Right atrium auricular region (tissue), 2 donors: ENCODE measurements at regions not wholly inside any gene's neighbourhood (a gene's known extent, or its start where the extent isn't known, plus 50 kb on each side); places are given as distances from the start of the nearest gene placed in this dataset.

Experiments used
- DNase-seq: peaks from one replicate; pipeline ENCODE4 v3.0.0-alpha.2; 2019; ENCODE audit warnings: low spot score
- H3K27ac ChIP-seq, 2 donors: fragments of 200-600 bp; sonication (generic); 1 replicate in 1 of 2; 2 replicates in 1 of 2; pipeline ENCODE4 v1.5.1; 2016 to 2019
- H3K27me3 ChIP-seq, 2 donors: fragments of 200-600 bp; sonication (generic); one replicate each; pipeline versions ENCODE4 v1.5.1 to v1.6.0; 2017 to 2019
- H3K36me3 ChIP-seq: fragments of 200-600 bp; sonication (generic); one replicate; pipeline ENCODE4 v1.5.1; 2016
- H3K4me1 ChIP-seq, 2 donors: fragments of 200-600 bp; sonication (generic); one replicate each; pipeline versions ENCODE4 v1.5.1 to v1.6.0; 2017 to 2019
- H3K4me3 ChIP-seq, 2 donors: fragments of 200-600 bp; sonication (generic); 1 replicate in 1 of 2; 2 replicates in 1 of 2; pipeline ENCODE4 v1.5.1; 2017 to 2019; ENCODE audit warnings: mild to moderate bottlenecking in 1 of 2, moderate library complexity in 1 of 2
- H3K9me3 ChIP-seq, 2 donors: fragments of 200-600 bp; sonication (generic); one replicate each; pipeline ENCODE4 v1.5.1; 2019
- TF ChIP-seq, protein P1 (sequence below), 2 donors: fragments of 200-600 bp; sonication (generic); IDR thresholded peaks; one replicate each; pipeline ENCODE4 v1.5.1; 2019; ENCODE audit warnings: antibody characterized with exemption in 2 of 2

DNA sequence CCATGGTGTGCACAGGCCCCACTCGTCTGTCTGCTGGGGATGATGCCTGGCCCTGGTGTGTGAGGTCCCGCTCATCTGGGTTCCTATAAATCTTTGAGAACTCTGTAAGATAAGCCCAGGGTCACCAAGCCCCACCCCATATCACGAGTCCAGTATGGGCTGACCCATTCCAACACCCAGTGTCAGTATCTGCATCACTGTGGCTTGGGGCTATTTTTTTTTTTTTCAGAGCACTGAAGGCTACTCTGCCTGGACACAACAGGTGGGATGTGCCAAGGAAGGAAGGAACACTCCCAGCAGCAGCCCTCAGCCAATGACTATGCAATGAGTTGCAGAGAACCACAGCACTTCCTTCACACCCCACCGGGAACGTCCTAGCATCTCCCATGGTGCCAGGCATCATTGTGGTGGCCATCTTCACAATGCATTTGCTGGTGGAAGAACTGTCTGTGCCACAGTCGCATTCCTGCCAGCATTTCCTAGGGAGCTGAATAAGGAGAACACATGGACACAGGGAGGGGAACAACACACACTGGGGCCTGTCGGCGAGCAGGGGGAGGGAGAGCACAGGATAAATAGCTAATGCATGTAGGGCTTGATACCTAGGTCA lies 83.1 kb upstream of the TSHZ3 start:
- H3K4me1 ChIP-seq, result no peaks in the 10 kb centered on the region
- H3K4me3 ChIP-seq, result no peak overlapping the region
- DNase-seq, result no peak
- no peaks in the 10 kb centered on the region for H3K36me3 ChIP-seq
- no peaks in the 10 kb centered on the region for H3K9me3 ChIP-seq
- no peaks in the 10 kb centered on the region for H3K27me3 ChIP-seq
- TF ChIP-seq, protein P1, sequence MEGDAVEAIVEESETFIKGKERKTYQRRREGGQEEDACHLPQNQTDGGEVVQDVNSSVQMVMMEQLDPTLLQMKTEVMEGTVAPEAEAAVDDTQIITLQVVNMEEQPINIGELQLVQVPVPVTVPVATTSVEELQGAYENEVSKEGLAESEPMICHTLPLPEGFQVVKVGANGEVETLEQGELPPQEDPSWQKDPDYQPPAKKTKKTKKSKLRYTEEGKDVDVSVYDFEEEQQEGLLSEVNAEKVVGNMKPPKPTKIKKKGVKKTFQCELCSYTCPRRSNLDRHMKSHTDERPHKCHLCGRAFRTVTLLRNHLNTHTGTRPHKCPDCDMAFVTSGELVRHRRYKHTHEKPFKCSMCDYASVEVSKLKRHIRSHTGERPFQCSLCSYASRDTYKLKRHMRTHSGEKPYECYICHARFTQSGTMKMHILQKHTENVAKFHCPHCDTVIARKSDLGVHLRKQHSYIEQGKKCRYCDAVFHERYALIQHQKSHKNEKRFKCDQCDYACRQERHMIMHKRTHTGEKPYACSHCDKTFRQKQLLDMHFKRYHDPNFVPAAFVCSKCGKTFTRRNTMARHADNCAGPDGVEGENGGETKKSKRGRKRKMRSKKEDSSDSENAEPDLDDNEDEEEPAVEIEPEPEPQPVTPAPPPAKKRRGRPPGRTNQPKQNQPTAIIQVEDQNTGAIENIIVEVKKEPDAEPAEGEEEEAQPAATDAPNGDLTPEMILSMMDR (IDR thresholded peaks at IDR 0.05), result no peak
- H3K27ac ChIP-seq, result no peak overlapping the region

DNA sequence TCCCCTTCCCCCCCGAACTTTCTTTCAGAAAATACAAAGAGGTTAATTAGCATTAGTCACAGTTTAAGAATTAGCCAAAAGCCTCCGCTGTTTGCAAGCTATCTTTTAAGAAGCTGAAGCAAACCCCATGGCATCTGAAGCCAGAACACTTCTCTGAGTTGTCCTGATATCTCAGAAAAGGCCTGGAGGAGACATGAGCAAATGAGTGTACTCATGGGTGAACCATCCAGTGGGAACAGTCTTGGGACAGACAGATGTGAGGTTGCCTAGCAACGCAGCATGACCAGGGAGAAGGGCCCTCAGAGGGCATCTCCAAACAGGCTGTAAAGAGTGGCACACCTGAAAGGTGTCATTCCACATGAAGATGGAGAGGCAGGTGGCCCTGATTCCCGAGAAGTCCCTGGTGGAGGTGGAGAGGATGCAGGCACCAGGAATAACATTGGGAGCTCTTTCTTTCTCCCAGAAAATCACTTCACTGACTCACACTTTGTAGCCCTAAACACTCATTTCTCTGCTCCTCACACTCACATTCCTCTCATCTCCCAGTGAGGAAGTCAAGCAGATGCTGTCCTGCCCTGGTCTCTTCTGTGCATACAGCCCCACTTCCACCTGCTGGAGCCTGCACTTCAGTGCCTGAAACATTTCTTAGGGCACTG lies 87.0 kb upstream of the TSHZ3 start:
- peak; percentile 44 for DNase-seq
- Histone ChIP-seq H3K27me3 (no peaks in the 10 kb centered on the region), H3K4me1 (no peaks in the 10 kb centered on the region), H3K36me3 (no peaks in the 10 kb centered on the region), H3K27ac (no peak overlapping the region), H3K9me3 (no peaks in the 10 kb centered on the region), H3K4me3 (no peak overlapping the region)
- TF ChIP-seq, protein P1 (IDR thresholded peaks at IDR 0.05), result no peak

DNA sequence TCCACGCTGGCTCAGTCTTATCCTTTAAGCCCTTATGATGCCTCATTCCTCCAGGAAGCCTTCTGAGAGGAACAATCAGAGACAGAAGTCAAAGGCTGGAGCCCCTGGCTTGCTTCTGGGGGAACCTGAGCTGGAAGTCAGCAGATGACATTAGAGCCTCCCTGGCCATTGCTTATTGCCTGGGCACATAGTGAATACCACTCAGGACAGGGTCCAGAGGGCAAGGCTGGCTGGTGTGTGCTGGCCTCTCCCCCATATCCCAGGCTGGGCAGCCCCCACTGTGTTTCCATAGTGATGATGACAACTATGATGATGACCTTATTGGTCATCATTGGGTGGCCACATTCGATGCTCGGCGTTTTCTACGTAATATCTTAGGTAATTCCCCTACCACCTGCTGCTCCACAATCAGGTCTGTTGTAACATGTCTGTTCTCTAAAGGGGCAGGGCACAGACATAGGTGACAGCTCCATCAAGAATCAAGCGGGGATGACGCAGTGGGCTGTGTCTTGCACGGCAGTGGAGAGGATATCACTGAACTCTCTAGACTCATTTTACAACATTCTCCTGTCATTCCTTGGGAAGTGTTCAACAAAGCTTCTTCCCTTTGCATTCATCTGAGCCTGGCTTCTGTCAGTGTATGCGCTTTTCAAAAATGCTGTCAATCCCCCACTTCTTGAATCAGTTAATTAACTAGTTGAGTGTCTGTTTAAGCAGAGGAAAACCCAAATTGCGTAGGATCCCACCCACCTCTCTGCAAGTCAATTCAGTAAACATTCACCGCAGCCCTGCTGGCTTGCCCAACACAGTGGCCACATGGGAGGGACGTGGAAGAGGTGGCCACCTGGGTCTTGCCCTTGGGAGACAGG lies 89.4 kb upstream of the TSHZ3 start:
- H3K36me3 ChIP-seq, result no peaks in the 10 kb centered on the region
- DNase-seq, result peak; percentile 38
- H3K9me3 ChIP-seq, result no peaks in the 10 kb centered on the region
- H3K27me3 ChIP-seq, result no peaks in the 10 kb centered on the region
- TF ChIP-seq, protein P1 (IDR thresholded peaks at IDR 0.05), result no peak
- no peaks in the 10 kb centered on the region for H3K4me1 ChIP-seq
- H3K4me3 ChIP-seq, result no peak overlapping the region
- H3K27ac ChIP-seq, result no peak overlapping the region

DNA sequence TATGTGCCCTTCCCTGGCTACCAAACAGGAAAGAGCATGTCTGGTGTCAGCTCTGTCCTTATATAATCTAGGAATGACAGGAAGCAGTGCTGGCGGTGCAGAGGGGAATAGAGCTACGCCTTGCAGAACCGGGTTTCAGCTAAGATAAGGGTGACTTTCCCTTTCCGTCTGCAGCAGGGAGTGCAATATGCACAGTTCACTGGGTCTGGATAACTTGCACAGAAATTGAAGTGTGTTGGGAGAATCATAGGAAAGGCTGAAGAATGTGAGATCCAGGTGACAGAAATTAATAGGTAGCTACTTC lies 90.0 kb upstream of the TSHZ3 start:
- DNase-seq, result peak; percentile 44
- no peaks in the 10 kb centered on the region for H3K27me3 ChIP-seq
- TF ChIP-seq, protein P1 (IDR thresholded peaks at IDR 0.05), result no peak
- H3K36me3 ChIP-seq, result no peaks in the 10 kb centered on the region
- H3K4me1 ChIP-seq, result no peaks in the 10 kb centered on the region
- H3K4me3 ChIP-seq, result no peak overlapping the region
- H3K27ac ChIP-seq, result no peak overlapping the region
- no peaks in the 10 kb centered on the region for H3K9me3 ChIP-seq

DNA sequence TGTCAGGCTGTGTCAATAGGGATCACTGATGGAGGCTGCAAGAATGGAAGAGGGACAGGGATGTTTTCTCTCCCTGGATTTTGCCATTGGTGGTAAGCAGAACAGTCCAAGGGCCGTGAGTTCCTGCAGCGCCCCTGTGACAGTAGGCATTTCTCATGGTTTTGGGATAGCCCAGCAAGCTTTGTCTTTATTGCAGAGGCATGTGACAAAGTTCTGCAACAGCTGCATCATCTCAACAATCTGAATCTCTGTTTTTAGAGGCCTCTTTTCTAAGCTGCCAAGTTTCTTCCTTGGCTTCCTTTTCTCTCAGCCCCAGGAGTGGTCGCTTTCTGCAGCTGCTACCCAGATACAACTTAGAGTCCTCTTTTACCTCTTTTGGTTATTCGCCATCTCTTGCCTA lies 95.7 kb upstream of the TSHZ3 start:
- Histone ChIP-seq H3K27me3 (no peaks in the 10 kb centered on the region), H3K4me3 (no peak overlapping the region), H3K9me3 (peaks cover 0 to 9% of the 10 kb centered on the region in 2 donors), H3K27ac (no peak overlapping the region), H3K36me3 (no peaks in the 10 kb centered on the region), H3K4me1 (peaks cover 0 to 5% of the 10 kb centered on the region in 2 donors)
- DNase-seq, result no peak
- TF ChIP-seq, protein P1 (IDR thresholded peaks at IDR 0.05), result no peak
